Inflammatory macrophage treated with lipopolysaccharide for 4 hours (primary cell): ENCODE measurements at regions not wholly inside any gene's neighbourhood (a gene's known extent, or its start where the extent isn't known, plus 50 kb on each side); places are given as distances from the start of the nearest gene placed in this dataset.

Source experiments
- DNase-seq: peaks from one replicate; pipeline ENCODE4 v3.0.0-alpha.2; 2020

- DNase-seq: no peak
These were observed 122.2 kb downstream of the NAV1 start for GRCh38 chr1:201660931-201661822.

DNA sequence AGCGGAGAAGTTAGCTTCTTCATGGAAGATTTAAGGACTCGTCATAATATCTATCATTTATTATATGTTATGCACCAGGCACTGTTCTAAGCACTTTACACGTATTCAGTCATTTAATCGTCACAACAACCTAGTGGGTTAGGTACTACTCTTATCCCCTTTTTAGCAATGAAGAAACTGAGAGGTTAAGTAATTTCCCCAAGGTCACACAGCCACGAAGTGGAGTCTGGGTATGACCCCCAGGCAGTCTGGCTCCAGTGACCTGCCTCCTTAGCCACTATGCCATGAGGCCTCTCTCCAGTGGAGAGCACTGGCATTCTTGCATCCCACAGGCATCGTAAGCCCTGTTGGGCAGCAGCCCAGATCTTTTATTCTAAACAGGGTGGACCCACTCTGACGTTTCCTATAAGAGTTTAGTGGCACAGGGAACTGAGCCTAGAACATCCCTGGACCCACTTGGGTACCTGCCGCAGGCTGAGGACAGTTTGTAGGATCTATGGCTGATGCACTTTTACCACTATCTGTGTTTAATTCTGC is 123.0 kb downstream of the NAV1 start:
- DNase-seq: no peak

- no peak for DNase-seq
These were observed 123.7 kb downstream of the NAV1 start for GRCh38 chr1:201662646-201663045.

GRCh38 chr1:201663491-201664113 is 124.7 kb downstream of the NAV1 start:
- DNase-seq: no peak

DNA sequence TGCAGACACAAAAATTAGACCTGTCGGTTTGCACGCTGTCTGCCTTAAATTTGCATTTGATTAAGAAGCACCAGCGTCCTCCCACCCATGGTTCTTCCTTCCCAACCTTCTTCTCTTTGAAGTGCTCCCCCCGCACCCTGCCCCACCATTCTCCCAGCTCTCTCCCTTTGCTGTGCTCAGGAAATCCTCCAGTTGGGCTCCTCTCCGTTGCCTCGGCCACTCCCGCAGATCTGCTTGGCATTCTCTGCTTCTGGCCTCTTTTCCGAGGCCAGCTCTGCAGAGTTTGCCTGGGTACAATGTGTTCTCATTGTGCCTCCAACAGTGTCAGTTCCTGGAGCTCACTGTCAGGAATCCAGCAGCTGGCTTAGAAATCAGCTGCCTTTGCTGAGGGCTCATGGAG is 126.1 kb downstream of the NAV1 start:
- DNase-seq: no peak

DNA sequence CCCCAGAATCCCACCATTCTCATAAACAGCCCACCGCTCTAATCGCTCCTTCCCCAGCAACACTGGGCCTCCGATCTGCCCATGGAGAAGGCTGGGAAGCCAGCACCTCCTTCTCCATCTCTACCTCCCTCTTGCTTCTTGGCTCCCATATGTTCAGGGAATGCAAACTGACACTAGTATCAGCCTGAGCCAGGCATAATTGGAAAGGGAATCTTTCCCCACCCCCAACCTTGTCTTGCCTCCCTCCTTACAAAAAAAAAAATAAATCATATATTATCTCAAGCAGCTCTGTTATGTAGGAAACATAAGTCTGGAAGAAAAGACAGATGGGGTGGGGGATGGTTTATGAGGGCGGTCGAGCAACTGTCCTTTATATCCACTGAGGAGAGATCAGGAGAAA is 127.2 kb downstream of the NAV1 start:
- no peak for DNase-seq

- DNase-seq: no peak
These were observed 127.7 kb downstream of the NAV1 start for GRCh38 chr1:201666645-201667044.

GRCh38 chr1:201667479-201667878 is 128.6 kb downstream of the NAV1 start:
- DNase-seq: no peak

DNA sequence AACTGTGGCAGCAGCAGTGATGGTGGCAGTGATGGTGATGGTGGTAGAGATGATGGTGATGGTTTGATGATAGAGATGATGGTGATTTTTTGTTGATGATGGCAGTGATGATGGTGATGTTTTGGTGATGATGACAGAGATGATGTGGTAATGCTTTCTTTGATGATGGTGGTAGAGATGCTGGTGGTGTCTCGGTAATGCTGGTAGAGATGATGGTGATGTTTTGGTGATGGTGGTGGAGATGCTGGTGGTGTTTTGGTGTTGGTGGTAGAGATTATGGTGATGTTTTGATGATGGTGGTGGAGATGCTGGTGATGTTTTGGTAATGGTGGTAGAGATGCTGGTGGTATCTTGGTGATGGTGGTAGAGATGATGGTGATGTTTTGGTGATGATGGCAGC is 131.6 kb downstream of the NAV1 start:
- DNase-seq: no peak

GRCh38 chr1:201672685-201673084 is 133.8 kb downstream of the NAV1 start:
- DNase-seq: no peak

DNA sequence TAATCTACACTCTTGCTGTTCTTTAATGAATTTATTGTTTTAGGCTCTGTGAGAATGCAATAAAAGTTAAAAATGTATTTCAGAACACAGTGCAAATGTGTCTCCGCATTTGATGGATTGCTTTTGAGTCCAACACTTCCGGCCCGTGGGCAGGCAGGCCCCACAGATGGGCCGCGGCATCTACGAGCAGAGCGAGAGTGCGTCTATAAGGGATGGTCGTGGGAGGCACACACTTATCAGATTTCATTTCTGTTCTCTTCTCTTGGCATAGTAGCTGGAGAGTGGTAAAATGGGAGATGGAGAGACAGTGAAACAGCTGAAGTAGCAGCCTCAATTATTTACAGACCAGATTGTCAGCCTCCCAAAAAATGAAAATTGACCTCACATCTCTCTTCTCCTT is 134.2 kb downstream of the NAV1 start:
- DNase-seq: no peak

- DNase-seq: no peak
These were observed 135.0 kb downstream of the NAV1 start for GRCh38 chr1:201673915-201674314.

GRCh38 chr1:201675143-201675542 is 136.2 kb downstream of the NAV1 start:
- peak; percentile 45 for DNase-seq

DNA sequence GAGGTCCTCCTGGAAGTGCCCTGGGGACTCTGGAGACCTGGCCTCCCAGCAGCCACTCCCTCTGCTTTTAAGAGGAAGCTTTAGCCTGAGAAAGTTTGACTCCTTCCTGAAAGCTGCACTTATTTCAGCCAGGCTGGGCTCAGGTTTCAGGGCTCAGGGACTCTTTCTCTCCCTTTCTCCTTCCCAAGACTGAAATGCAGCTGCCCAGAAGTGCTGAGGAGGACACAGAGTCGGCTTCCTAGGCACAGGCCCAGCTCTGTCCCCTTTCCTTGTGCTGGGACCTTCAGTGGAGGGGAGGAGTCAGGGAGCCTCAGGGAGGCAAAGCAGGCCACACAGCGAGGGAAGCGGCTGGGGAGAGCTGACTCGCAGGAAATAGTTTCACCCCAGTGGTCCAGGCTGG is 137.3 kb downstream of the NAV1 start:
- no peak for DNase-seq

DNA sequence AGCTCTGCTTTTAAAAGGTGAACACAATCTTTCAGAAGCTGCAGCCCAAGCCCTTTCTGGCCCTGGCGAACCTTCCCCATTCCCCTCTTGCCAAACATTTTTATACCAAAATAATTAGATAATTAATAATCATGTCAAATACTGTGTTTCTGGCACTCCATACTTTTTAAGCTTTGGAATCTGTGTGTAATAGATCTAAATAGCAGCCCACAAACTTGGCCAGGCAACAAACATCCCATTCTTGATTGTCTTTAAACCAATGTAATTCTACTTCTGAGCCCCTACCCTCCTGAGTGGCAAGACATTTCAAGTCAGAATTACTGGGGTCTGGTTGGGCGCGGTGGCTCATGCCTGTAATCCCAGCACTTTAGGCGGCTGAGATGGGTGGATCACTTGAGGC is 137.7 kb downstream of the NAV1 start:
- DNase-seq: no peak

DNA sequence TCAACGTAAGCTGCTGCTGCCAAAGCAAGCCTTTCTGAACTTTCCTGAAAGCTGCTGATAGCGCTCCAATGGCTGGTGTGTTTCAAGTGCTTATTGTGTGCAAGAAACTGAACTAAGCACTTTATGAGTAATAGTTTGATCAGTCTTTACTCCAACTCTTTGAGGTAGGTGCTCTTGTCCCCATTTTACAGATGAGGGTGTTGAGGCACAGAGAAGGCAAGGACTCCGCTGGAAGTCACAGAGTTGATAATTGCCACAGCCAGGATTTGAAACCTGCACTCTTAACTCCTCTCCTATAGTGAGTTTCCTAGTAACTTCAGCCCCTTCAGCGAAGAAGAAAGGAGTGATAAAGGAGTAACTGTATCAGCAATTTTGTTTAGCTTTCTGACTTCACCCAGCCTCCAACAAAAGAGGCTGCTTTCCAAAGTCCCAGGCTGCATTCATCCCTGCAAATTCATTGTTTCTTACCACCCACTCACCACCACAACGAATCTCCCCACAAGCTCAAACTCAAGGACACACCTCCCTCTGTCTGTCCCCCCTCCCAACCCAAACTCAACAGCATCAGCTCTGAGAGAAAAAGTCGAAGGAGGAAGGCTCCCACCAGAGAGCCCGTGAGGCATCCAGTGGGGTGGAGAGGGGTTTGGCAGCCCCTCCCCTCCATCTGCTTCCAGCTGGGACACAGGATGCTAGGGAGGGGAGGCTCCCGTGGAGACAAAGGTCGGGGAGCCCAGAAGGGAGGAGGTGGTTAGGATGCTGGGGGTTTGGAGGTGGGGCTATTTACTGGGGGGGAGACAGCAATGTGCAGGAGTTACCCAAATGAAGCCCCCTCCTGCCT is 139.6 kb downstream of the NAV1 start:
- DNase-seq: no peak

- no peak for DNase-seq
These were observed 142.4 kb downstream of the NAV1 start for GRCh38 chr1:201681375-201681774.

DNA sequence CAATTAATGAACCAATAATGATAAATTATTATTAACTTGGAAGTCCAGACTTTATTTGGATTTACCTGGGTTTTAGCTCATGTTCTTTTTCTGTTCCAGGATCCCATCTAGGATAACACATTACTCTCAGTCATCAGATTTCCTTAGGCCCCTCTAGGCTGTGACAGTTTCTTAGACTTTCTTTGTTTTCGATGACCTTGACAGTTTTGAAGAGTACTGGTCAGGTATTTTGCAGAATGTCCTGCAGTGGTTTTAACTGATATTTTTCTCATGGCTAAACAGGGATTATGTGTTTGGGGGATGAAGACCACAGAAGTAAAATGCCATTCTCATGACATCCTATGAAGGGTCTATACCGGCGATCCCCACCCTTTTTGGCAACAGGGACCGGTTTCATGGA is 144.0 kb downstream of the NAV1 start:
- DNase-seq: no peak

DNA sequence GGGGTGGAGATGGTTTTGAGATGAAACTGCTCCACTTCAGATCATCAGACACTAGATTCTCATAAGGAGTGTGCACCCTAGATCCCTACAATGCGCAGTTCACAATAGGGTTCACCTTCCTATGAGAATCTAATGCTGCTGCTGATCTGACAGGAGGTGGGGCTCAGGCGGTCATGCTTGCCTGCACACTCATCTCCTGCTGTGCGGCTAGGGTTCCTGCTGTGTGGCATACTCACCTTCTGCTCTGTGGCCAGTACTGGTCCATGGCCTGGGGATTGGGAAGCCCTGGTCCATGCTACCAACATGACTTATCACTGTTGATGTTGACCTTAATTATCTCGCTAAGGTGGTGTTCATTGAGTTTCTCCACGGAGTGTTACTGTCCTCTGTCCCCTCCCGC is 144.5 kb downstream of the NAV1 start:
- no peak for DNase-seq

- no peak for DNase-seq
These were observed 143.5 kb upstream of the IPO9 start for GRCh38 chr1:201685485-201685884.

- DNase-seq: peak; percentile 17
These were observed 142.1 kb upstream of the IPO9 start for GRCh38 chr1:201686714-201687455.

- no peak for DNase-seq
These were observed 140.4 kb upstream of the IPO9 start for GRCh38 chr1:201688514-201688913.

DNA sequence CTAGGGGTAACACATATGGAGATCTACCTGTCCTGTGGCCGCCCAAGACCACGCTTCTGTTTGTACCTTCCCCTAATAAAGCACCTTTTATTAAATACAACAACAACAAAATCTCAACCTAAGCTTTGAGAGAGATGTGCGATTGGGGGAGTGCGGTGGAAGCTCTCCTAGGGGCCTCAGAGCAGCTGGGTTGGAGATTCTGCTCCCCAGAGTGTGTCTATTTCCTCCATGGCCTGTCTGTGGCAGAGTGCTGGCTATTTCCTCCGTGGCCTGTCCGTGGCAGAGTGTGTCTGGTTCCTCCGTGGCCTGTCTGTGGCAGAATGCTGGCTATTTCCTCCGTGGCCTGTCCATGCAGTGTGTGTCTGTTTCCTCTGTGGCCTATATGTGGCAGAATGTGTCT is 139.3 kb upstream of the IPO9 start:
- DNase-seq: no peak
